ENCODE measurements at regions not wholly inside any gene's neighbourhood (a gene's known extent, or its start where the extent isn't known, plus 50 kb on each side); places are given as distances from the start of the nearest gene placed in this dataset.

DNA sequence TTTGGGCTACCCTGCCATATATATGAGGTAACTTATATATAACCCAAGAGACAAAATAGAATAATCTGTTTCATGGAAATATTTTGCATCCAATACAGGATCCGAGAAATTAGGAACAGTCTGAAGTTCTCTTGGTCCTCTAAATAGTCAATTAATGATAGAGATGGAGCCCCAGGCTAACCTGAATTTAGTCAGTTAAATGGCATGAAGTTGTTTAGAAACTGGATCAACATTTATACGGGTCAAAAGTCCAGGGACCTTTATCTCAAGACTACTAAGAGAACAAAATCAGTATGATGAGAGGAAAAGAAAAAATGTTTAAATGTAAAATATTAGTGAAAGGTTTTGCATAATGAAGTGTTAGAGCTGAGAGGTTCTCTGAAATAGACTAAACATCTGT lies 303.3 kb upstream of the ACTBL2 start:
- FAIRE-seq (no peak), DNase-seq (ENCODE audit: low spot score in 2 of 2) (no peak)

DNA sequence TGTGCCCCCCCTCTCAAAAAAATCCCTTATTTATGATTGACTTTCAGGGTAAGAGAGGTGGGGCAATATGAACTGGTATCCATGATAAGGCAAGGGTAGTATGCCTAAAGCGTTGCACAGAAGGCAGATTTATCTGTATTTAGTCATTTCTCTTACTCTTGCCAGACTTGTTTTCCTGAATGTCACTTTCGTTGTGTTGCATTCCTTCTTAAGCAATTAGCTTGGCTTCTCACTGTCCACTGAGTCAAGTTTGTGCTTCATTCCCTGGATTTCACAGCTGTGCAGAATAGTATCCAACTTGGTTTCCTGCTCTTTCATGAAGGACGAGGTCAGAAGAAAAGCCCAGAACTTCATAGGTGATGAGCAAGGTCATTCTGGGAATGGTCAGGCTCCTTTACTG lies 301.5 kb upstream of the ACTBL2 start:
- no peak for DNase-seq (ENCODE audit: low spot score in 2 of 2)
- no peak for FAIRE-seq

DNA sequence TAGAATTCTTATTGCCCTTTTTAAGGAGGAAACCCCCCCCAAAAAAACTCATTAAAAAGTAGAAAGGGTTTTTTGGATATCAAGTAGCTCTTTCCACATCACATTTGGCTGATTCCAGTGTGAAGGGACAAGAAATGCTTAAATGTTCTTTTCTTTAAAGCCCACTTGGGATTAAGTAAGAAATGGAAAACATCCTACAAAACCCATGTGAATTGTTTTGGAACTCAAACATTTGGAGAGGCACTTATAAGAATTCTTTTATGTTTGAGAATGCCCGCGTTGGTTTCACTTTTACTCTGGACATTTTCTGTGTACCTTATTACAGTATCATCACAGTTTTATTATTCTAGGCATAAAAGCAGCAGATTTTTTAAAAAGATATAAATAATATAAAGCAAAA lies 301.1 kb upstream of the ACTBL2 start:
- FAIRE-seq: no peak
- DNase-seq (ENCODE audit: low spot score in 2 of 2): no peak

DNA sequence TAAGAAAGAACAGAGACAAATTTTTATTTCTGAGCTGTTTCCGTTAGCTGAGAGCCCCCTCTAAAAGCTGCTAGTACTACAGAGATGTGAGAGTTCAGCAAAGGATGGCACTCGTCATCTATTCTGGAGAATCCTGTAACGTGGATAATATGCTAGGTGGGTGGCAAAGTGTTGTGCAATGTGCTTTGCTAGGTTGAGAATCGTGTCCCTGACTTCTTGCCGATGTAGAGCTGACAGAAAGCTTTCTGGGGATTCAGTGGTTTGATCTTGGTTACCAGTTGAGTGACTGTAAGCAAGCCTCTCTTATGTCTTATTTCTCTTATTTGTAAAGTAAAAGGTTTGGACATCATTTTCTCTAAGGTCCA lies 298.3 kb upstream of the ACTBL2 start:
- DNase-seq (ENCODE audit: low spot score in 2 of 2): no peak
- FAIRE-seq: no peak

DNA sequence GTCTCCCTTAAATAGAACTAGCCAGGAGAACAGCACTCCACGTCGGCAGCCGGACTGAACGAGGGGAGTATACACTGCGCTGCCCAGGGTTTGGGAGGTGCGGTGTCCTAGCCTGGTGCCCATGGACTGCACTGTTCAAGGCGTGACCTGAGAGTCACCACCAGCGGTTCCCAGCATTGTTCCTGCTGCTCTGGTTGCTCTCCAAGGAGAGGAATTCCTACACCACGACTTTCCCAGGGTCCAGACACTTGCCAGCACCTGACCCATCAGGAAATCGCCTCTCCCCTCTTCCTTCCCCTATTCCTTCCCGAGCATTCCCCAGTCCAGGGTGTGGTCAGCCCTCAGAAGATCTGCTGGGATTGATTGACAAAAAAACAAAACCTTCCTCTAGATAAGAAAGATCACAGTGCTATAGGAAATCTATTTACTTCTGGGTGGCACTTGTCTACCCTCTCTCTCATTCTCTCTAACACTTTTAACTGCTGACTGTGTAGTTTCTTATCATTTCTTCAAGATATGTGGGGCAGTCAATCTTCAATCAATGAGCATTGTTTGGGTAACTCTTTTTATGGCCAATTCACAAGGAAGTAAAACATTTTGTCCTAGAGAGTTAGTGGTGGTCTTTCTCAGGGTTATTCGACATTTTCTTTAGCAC lies 297.8 kb upstream of the ACTBL2 start:
- no peak for FAIRE-seq
- DNase-seq (ENCODE audit: low spot score in 2 of 2): no peak

DNA sequence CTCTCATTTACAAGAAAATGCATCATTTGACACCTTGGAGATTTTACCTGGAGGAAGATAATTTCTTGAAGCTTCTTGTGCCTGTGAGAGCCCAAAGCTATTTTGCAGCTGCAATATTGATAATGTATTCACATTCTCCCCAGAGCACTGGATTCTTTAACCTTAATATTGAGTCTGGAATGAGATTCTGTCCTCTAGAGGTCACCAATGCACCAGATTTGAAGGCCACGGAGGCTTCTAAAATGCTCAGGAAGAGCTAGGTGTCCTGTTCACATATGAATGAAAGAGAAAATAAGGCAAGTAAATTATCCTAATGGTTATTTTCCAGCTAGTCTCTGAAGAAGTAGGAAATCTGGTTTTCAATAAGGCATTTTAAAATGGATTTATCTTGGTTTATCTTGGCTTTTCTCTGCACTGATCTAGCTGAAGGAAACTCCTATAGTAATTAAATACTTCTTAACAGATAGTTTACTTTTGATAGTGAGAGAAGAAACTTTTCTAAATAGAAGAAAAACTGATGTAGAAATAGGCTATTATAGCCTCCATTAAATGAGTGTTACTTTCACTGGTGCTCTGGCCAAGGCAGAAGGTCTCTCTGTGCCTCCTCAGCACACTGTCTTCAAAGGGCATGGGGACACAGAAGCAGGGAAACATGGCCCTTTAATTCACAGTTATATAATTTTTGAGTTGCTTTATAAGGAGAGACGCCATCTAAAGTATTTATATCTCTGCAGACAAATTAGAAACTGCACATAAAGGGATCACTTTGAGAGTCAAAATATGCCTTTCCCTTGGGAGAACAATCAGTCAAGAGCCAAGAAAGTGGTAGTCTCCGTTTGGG lies 297.0 kb upstream of the ACTBL2 start:
- peak in 1 of 2 donors; percentile 19 for DNase-seq (ENCODE audit: low spot score in 2 of 2)
- peak; percentile 43 for FAIRE-seq

DNA sequence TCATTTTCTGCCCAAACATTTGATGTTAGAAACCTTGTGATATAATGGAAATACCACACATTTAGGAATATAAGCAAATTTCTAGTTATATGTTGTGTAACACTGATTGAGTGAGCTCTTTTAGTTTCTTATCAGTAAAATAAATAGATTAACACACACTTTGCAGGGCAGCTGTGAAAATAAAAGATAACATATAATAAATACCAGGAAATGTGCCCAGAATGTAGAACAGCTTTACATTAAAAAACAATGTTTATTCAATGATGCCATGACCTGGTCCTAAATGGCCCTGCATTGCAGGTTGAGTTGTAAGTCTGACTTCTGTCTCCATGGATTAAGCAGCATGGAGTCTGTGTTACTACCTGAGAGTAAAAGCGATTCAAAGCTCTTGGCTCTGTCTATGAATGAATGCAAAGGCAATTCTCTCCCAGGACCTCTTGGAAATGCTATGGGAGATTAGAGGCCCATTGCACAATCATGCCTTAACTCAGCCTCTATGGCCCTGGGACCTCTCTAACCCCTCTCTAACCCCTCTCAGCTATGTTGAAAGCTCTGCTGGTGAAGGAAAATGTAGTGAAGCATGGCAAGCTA lies 296.0 kb upstream of the ACTBL2 start:
- FAIRE-seq (no peak), DNase-seq (ENCODE audit: low spot score in 2 of 2) (no peak)

DNA sequence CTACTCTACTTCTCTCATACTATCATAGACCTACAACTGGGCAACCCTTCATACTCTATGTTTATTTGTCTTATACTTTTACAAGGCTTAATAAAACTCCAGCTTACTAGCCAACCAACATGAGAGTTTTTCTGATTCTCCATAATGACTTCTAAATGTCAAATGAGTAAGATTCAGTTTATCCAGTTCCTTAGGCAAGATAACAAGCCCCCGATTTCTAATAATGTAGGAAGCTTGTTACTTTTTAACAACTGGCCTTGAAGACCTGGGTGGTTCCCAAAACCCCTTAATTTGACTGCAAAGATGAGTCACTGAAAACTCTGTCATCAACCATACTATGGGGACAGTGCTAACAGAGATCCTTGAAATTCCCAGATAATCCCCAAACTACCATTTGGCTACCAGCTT lies 294.6 kb upstream of the ACTBL2 start:
- FAIRE-seq: no peak
- no peak for DNase-seq (ENCODE audit: low spot score in 2 of 2)

DNA sequence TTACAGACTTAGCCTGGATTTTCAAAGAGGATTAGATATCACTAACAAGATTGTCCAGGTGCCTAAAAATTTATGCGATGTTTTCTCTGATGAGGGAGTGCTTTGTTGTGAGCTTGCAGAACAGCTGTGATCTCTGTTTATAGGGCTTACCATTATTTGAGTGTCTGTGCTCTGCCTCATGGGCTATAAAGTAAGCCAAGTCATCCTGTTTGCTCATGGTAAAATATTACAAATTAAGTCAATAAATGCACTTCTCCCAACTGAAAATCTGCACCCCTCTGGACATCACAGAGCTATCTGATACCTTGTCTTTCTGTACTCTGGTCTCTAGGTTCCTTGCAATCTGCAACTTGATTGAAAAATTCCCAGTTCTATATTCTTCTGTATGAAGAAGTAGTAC lies 293.4 kb upstream of the ACTBL2 start:
- FAIRE-seq: no peak

DNA sequence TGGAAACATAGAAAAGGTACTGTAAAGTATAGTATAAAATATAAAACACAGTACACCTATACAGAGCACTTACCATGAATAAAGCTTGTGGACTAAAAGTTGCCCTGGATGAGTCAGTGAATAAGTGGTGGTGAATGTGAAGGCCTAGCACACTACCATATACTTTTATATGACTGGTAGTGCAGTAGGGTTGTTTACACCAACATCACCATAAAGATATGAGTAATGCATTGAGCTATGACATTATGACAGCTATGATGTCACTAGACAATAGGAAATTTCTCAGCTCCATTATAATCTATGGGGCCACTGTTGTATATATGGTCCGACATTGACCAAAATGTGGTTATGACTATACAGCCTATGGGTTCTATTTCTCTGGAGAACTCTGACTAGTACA lies 291.8 kb upstream of the ACTBL2 start:
- no peak for DNase-seq (ENCODE audit: low spot score in 2 of 2)
- FAIRE-seq: no peak

More for the DNA sequence above, 293.4 kb upstream of the ACTBL2 start:
- DNase-seq (ENCODE audit: low spot score in 2 of 2): no peak

DNA sequence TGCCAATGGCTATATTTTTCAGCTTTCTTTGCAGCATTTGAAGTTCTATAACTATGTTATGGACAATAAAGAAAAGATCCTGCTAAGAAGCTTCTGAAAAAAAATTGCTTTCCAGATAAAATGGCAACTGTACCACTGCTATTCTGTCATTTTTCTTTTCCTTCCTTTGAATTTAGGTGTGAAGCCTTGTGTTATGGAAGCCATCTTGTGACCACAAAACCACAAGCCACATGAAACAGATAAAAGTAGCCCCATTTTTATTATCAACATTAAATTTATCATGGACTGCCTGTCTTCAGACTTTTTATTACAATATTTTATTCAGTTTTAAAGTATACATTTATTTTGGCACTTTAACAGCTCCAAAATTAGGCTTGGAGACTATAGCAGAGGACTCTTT lies 289.9 kb upstream of the ACTBL2 start:
- FAIRE-seq (no peak), DNase-seq (ENCODE audit: low spot score in 2 of 2) (no peak)

DNA sequence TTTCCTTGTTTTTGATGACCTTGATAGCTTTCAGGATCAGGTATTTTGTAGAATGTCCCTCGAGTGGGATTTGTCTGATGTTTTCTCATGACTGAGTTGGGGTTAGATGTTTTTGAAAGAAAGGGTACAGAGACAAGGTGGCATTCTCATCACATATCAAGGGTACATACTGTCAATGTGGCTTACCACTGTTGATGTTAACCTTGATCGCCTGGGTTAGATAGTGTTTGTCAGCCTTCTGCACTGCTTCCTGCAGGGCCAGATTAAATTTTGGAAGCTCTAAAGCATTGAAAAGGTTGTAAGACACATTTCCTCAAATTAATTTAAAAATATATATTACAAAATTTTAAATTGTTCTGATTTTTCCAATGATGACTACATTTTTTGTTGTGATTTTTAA lies 287.4 kb upstream of the ACTBL2 start:
- no peak for FAIRE-seq
- no peak for DNase-seq (ENCODE audit: low spot score in 2 of 2)

DNA sequence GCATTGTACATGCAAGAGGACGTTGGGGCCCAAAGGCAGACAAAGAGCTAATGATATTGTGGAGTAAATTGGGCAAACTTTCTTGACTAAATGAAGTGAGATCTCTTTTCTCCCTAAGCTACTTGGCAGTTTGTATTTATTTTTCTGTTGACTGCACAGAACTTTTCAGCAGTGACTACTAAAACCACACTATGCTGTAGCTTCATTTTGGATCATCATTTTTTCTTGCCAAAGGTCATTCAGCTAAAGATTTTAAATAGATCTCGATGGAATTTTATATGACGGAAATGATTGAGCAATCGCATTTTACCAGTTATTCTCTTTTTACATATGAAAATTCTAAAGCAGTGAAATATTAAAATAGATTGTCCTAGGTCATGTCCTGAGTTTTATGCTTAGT lies 286.1 kb upstream of the ACTBL2 start:
- DNase-seq (ENCODE audit: low spot score in 2 of 2) (no peak), FAIRE-seq (no peak)

DNA sequence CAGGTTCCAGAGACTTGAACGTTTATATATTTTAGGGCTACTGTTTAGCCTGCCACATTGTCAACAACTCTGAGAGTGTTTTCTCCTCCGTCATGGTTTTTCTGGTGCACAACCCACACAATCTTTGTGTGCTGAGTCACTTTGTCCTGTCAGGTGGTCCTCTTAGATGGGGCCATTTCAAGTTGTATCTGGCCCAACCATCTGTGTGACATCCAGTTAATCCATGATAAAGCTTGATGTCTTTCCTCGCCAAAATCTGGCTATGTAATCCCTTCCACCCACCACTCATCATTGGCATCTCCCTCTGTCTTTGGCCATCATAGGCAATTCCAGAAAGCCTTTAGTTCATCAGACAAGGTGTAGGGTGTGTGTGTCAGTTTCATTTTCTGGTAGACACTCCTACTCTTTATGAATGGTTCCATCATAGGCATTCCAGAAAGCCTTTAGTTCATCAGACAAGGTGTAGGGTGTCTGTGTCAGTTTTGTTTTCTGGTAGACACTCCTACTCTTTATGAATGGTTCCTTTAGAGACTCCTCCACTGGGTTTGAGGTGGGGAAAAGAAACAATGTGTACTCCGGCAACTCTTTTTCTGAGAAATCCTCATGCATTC lies 282.0 kb upstream of the ACTBL2 start:
- DNase-seq (ENCODE audit: low spot score in 2 of 2): no peak
- FAIRE-seq: no peak

DNA sequence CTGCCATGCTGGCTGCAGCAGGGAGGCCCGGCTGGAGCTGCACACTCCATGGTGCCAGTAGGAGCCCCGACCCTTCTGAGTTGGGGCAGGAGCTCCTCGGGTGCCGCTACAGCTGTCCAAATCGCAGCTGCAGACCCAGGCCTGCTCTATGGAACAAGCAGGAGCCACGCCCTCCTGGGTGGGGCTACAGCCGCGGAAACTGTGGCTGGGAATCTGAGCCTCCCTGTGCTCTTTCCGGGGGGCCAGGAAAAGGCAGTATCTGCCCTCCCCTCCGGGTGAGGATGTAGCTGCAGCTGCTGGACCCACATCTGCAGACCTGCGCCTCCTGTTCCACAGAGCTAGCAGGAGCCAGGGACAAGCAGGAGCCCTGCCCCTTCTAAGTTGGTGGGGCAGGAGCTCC lies 278.9 kb upstream of the ACTBL2 start:
- no peak for DNase-seq (ENCODE audit: low spot score in 2 of 2)
- FAIRE-seq: no peak

DNA sequence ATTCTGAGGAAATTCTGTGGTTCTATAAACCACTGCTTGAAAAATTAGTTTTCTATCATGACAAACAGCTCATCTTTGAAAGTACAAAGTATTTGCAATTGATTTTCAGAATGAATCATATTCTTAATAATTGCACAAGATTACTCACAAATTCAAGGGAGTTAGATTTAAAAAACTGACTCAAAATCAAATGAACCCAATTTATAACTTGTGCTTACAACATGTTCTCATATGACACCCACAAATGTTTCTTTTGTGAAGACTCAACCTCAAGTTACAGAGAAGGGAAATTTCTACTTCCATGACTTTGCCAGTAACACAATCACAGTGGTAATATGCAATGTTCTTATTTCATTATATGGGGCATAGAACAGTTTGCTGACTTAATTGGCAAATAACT lies 272.0 kb upstream of the ACTBL2 start:
- DNase-seq (ENCODE audit: low spot score in 2 of 2): no peak
- FAIRE-seq: no peak

DNA sequence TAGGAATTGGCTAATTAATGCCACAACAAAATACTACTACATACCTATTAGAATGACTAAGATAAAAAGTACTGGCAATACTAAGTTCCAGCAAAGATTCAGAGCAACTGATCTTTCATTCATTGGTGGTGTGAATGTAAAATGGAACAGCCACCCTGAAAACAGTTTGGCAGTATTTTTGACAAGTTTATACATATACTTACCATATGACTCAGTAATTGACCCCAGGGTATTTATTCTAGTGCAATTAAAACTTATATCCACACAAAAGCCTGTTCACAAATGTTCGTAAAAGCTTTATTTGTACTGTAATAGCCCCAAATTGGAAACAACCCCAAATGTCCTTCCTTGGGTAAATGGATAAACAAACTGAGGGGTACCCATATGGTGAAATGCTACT lies 270.8 kb upstream of the ACTBL2 start:
- DNase-seq (ENCODE audit: low spot score in 2 of 2) (no peak), FAIRE-seq (no peak)

DNA sequence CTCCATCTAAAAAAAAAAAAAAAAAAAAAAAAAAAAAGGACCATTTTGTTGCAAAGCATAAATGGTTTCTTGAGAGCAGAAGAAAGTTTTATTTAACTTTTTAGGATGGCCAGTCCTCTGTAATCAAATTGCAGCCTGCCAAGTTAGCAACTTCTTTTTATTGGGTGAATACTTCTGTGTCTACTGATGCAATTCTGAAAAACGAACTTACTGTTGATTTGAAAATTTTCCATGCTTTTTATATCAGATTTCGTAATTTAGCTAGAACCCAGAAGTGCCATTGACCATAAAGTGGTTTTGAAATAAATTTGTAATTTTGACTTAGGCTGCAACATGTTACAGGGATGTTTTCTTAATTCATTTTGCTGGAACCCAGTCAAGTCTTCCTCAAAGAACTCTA lies 269.1 kb upstream of the ACTBL2 start:
- FAIRE-seq (no peak), DNase-seq (ENCODE audit: low spot score in 2 of 2) (no peak)

DNA sequence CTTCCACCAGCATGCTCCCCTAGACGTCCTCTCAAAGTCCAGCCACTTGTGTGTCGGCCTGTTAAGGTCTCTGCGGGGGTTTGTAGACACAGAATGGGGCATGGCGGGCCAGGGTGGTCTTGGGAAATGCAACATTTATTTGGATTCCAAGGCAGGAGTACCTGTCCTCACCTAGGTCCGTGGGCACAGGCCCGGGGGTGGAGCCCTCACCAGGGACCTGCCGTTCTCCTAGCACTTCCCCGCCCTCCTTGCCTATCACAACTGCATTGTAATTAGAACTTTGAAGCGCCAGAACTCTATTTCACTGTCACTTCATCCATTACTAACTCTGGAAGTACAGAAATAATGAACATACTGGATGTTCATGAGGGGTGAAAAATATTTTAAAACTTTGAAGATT lies 268.3 kb upstream of the ACTBL2 start:
- DNase-seq (ENCODE audit: low spot score in 2 of 2) (no peak), FAIRE-seq (no peak)

DNA sequence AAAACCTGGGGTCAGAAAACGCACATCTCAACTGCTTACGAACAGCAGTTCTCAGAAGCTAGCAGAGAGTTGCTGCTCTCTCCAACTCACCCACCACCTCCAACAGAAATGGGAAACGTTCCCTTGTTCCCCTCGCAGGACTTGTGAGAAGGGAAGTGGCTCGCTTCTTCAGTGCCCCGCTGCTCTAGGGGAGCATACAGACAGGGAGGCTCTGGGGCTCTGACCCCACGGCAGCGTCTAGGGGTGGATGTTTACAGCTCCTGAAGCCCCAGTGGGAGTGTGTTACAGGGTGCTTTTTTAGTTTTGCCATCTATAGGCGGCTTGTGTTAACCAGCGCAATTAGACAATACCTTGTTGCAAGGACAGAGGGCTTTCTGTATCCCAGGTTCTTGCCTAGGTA lies 267.7 kb upstream of the ACTBL2 start:
- FAIRE-seq (no peak), DNase-seq (ENCODE audit: low spot score in 2 of 2) (no peak)

DNA sequence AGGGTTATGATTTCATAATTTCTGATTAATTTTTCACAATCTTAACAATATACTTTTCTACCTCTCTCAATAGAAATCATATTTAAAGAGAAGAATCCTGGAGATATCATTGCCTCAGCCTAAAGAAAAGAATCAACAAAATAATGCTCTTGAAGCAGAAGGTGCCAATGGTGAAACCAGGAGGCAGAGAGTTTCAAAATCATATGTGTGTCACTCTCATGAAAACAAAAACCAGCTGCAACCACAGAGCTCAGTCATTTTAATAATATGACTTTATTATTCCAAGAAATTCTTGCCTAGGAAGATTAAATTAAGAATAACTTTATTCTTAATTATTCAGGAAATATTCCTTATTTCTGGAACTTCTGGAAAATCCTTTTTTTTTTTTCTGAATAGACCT lies 266.8 kb upstream of the ACTBL2 start:
- FAIRE-seq (no peak), DNase-seq (ENCODE audit: low spot score in 2 of 2) (no peak)

All from frontal cortex (tissue), 3 donors.